Endothelial cell of umbilical vein (primary cell): ENCODE measurements at regions not wholly inside any gene's neighbourhood (a gene's known extent, or its start where the extent isn't known, plus 50 kb on each side); places are given as distances from the start of the nearest gene placed in this dataset.

Experiments
- BruUV-seq: library from RNA; stranded (reverse); fragments of 400-500 nt; replicated peaks from 2 replicates; lab custom pipeline; 2021; lab: Mats Ljungman, UMichigan
- CTCF ChIA-PET: fragments of 300-600, 350-600 bp; sonication (Branson Sonifier 250); formaldehyde crosslinking; loops from one replicate; lab custom pipeline; 2021; ENCODE audit warnings: antibody characterized with exemption, inconsistent platforms; lab: Charles Lee
- POLR2A ChIA-PET: fragments of 300-600, 350-600 bp; sonication (Branson Sonifier 250); formaldehyde crosslinking; loops from one replicate; lab custom pipeline; 2021; ENCODE audit warnings: antibody characterized with exemption, inconsistent platforms; lab: Charles Lee
- DNase-seq: peaks from one replicate; pipeline ENCODE4 v3.0.0-alpha.2; 2011; ENCODE audit warnings: low read depth, low spot score
- FAIRE-seq: peaks from 2 replicates; lab custom pipeline; 2011; peaks lifted over from hg19 to GRCh38; lab: Jason Lieb, UNC
- H2AFZ ChIP-seq: 2 replicates; pipeline ENCODE4 v1.6.0; 2012; ENCODE audit warnings: low read depth, low read length, control low read depth, inconsistent platforms
- H3K27ac ChIP-seq: 2 replicates; pipeline ENCODE4 v1.5.1; 2011; ENCODE audit warnings: low read depth, mild to moderate bottlenecking, control low read depth, low read length, moderate library complexity; ENCODE audit not compliant: insufficient read depth
- H3K27me3 ChIP-seq, 2 experiments: 2 replicates each; pipeline versions ENCODE4 v1.6.0 to v1.6.1; 2011; ENCODE audit warnings: low read length in 2 of 2, mixed read lengths in 1 of 2; ENCODE audit not compliant: control insufficient read depth in 2 of 2, insufficient read depth in 2 of 2
- H3K36me3 ChIP-seq, 2 experiments: 2 replicates in 1 of 2; 3 replicates in 1 of 2; pipeline ENCODE4 v1.5.1; 2011; ENCODE audit warnings: low read length in 2 of 2, mild to moderate bottlenecking in 1 of 2, moderate library complexity in 1 of 2; ENCODE audit not compliant: control insufficient read depth in 2 of 2, insufficient read depth in 2 of 2; ENCODE audit errors: extremely low read depth in 1 of 2
- H3K4me1 ChIP-seq: 3 replicates; pipeline ENCODE4 v1.5.1; 2011; ENCODE audit warnings: mild to moderate bottlenecking, low read length; ENCODE audit not compliant: control insufficient read depth, insufficient read depth; ENCODE audit errors: extremely low read depth
- H3K4me2 ChIP-seq: 2 replicates; pipeline ENCODE4 v1.6.1; 2011; ENCODE audit warnings: low read length, control low read depth, mixed read lengths; ENCODE audit not compliant: insufficient read depth
- H3K4me3 ChIP-seq, 3 experiments: fragments of 200-600 bp in 1 of 3; sonication (generic), shearing (Covaris generic) in 1 of 3; replicated peaks in 1 of 3; 2 replicates each; pipeline ENCODE4 v1.5.1; 2011 to 2016; ENCODE audit warnings: control low read depth in 3 of 3, low read length in 3 of 3, mild to moderate bottlenecking in 2 of 3, inconsistent platforms in 1 of 3, low read depth in 1 of 3, moderate library complexity in 1 of 3; ENCODE audit not compliant: insufficient read depth in 1 of 3
- H3K79me2 ChIP-seq: 2 replicates; pipeline ENCODE4 v1.6.0; 2012; ENCODE audit warnings: low read length, inconsistent platforms; ENCODE audit not compliant: control insufficient read depth, insufficient read depth
- H3K9ac ChIP-seq: replicated peaks from 2 replicates; pipeline ENCODE3; 2011; ENCODE audit warnings: low read length, control low read depth; ENCODE audit not compliant: insufficient read depth; ENCODE audit errors: extremely low read depth
- H3K9me1 ChIP-seq: replicated peaks from 3 replicates; pipeline ENCODE4 v1.6.0; 2011; ENCODE audit warnings: mild to moderate bottlenecking, low read length; ENCODE audit not compliant: control insufficient read depth, insufficient read depth; ENCODE audit errors: extremely low read depth
- H3K9me3 ChIP-seq: replicated peaks from 2 replicates; pipeline ENCODE4 v1.5.1; 2012; ENCODE audit warnings: low read length, inconsistent platforms; ENCODE audit not compliant: control insufficient read depth, insufficient read depth
- H4K20me1 ChIP-seq: replicated peaks from 2 replicates; pipeline ENCODE3; 2011; ENCODE audit warnings: mild to moderate bottlenecking, low read length; ENCODE audit not compliant: control insufficient read depth, insufficient read depth; ENCODE audit errors: extremely low read depth
- EZH2 ChIP-seq: IDR thresholded peaks from 2 replicates; pipeline ENCODE4 v1.6.1; 2012; ENCODE audit warnings: borderline replicate concordance, low read depth, mild to moderate bottlenecking, moderate library complexity, low read length, inconsistent platforms; ENCODE audit not compliant: severe bottlenecking
- FOS ChIP-seq: IDR thresholded peaks from 2 replicates; pipeline ENCODE4 v1.6.1; 2011; ENCODE audit warnings: mild to moderate bottlenecking, low read length, moderate library complexity, borderline replicate concordance; ENCODE audit not compliant: insufficient read depth
- GATA2 ChIP-seq: IDR thresholded peaks from 2 replicates; pipeline ENCODE4 v1.7.0; 2011; ENCODE audit warnings: low read depth, mild to moderate bottlenecking, moderate library complexity, mixed read lengths, low read length; ENCODE audit not compliant: insufficient read length, insufficient read depth
- JUN ChIP-seq: IDR thresholded peaks from 2 replicates; pipeline ENCODE4 v1.6.1; 2011; ENCODE audit warnings: borderline replicate concordance, low read depth; ENCODE audit not compliant: insufficient read length, insufficient read depth
- MAX ChIP-seq: IDR thresholded peaks from 2 replicates; pipeline ENCODE4 v1.6.1; 2011; ENCODE audit not compliant: insufficient read depth, insufficient read length
- MYC ChIP-seq: IDR thresholded peaks from one replicate; pipeline ENCODE4 v1.6.1; 2011; ENCODE audit warnings: mild to moderate bottlenecking, low read depth, low read length
- POLR2A ChIP-seq: IDR thresholded peaks from 2 replicates; pipeline ENCODE4 v1.6.1; 2012; ENCODE audit warnings: low read depth, mild to moderate bottlenecking, control low read depth, low read length
- POLR2AphosphoS5 ChIP-seq: IDR thresholded peaks from 2 replicates; pipeline ENCODE4 v1.6.1; 2012; ENCODE audit warnings: low read depth, mild to moderate bottlenecking, control low read depth, low read length, moderate library complexity; ENCODE audit not compliant: insufficient read depth
- dilution Hi-C: fragments of 300-500 bp; cut with MboI; formaldehyde crosslinking; loops from one replicate; pipeline ENCODE4 v1.15.0; 2019; ENCODE audit warnings: low sequenced_read_pairs; ENCODE audit not compliant: extremely low pct_ligation_motif_present
- intact Hi-C: fragments of 100-400 bp; cut with micrococcal nuclease; formaldehyde crosslinking; loops from one replicate; pipeline ENCODE4 v1.10.0; 2022
- TF ChIP-seq, protein P1 (sequence below), 2 donors: IDR thresholded peaks; 1 replicate in 1 of 2; 2 replicates in 1 of 2; pipeline ENCODE4 v1.5.1; 2011; ENCODE audit warnings: low read length in 2 of 2, mild to moderate bottlenecking in 2 of 2, moderate library complexity in 2 of 2, control low read depth in 1 of 2, inconsistent platforms in 1 of 2, low read depth in 1 of 2; ENCODE audit not compliant: insufficient read depth in 1 of 2; ENCODE audit errors: extremely low read depth in 1 of 2

DNA sequence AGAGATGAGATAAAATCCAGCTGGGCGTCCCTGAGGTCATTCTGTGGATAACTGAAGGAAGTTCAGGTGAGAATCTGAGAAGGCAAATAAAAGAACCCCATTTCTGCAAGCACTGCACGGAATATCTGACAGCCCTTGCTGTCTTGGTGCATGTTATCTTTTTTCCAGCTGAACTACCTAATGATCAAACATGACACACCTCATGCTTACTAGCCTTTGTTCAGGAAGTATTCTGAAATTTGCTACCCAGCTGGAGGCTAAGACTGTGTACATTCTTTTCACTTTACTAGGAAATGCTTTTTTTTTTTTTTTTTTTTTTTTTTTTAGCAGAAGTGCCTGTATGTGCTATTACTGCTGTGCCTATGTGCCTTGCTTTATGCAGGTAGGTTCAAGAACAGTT lies 718.1 kb downstream of the SMARCA1 start:
- Histone ChIP-seq H3K27me3 (no peaks in the 10 kb centered on the region), H3K9me1 (no peaks in the 10 kb centered on the region), H4K20me1 (no peaks in the 10 kb centered on the region), H3K79me2 (no peaks in the 10 kb centered on the region), H3K9ac (no peak overlapping the region), H3K9me3 (no peaks in the 10 kb centered on the region), H3K27ac (no peak overlapping the region), H3K4me1 (no peaks in the 10 kb centered on the region), H3K4me2 (no peak overlapping the region), H2AFZ (no peak overlapping the region), H3K4me3 (no peak overlapping the region), H3K36me3 (no peaks in the 10 kb centered on the region)
- no TSS peak for BruUV-seq
- DNase-seq (no peak), FAIRE-seq (no peak)
- intact Hi-C loops (no loop called here), dilution Hi-C loops (no loop called here)
- POLR2A ChIA-PET: no interaction called here
- TF ChIP-seq EZH2 (no peak), MAX (no peak), POLR2A (no peak), POLR2AphosphoS5 (no peak), JUN (no peak), MYC (no peak), GATA2 (no peak), FOS (no peak)
- TF ChIP-seq, protein P1, sequence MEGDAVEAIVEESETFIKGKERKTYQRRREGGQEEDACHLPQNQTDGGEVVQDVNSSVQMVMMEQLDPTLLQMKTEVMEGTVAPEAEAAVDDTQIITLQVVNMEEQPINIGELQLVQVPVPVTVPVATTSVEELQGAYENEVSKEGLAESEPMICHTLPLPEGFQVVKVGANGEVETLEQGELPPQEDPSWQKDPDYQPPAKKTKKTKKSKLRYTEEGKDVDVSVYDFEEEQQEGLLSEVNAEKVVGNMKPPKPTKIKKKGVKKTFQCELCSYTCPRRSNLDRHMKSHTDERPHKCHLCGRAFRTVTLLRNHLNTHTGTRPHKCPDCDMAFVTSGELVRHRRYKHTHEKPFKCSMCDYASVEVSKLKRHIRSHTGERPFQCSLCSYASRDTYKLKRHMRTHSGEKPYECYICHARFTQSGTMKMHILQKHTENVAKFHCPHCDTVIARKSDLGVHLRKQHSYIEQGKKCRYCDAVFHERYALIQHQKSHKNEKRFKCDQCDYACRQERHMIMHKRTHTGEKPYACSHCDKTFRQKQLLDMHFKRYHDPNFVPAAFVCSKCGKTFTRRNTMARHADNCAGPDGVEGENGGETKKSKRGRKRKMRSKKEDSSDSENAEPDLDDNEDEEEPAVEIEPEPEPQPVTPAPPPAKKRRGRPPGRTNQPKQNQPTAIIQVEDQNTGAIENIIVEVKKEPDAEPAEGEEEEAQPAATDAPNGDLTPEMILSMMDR (IDR thresholded peaks at IDR 0.05; ENCODE audit: extremely low read depth in 1 of 2, insufficient read depth in 1 of 2, low read depth in 1 of 2, low read length in 2 of 2): no peak
- CTCF ChIA-PET: no interaction called here
